DMS114 treated with DMSO at 0.1 percent for 48 hours (cell line): ENCODE measurements at regions not wholly inside any gene's neighbourhood (a gene's known extent, or its start where the extent isn't known, plus 50 kb on each side); places are given as distances from the start of the nearest gene placed in this dataset.

Source experiments
- DNase-seq: peaks from one replicate; lab custom pipeline; 2025; ENCODE audit not compliant: unreplicated experiment; lab: John Stamatoyannopoulos, UW

GRCh38 chr5:39586185-39586584 is 161.4 kb upstream of the DAB2 start:
- no peak for DNase-seq

- DNase-seq: no peak
Observed at GRCh38 chr5:39584927-39585326, 160.1 kb upstream of the DAB2 start.

GRCh38 chr5:39580702-39581453 is 156.1 kb upstream of the DAB2 start:
- DNase-seq: no peak

- DNase-seq: no peak
Observed at GRCh38 chr5:39579750-39580149, 155.0 kb upstream of the DAB2 start.

- no peak for DNase-seq
Observed at GRCh38 chr5:39578887-39579497, 154.2 kb upstream of the DAB2 start.

GRCh38 chr5:39577529-39577928 is 152.7 kb upstream of the DAB2 start:
- no peak for DNase-seq

GRCh38 chr5:39570403-39571027 is 145.7 kb upstream of the DAB2 start:
- DNase-seq: peak; percentile 20

GRCh38 chr5:39569857-39570256 is 145.1 kb upstream of the DAB2 start:
- no peak for DNase-seq

- DNase-seq: no peak
Observed at GRCh38 chr5:39566891-39567290, 142.1 kb upstream of the DAB2 start.

GRCh38 chr5:39566029-39566428 is 141.2 kb upstream of the DAB2 start:
- no peak for DNase-seq

GRCh38 chr5:39561421-39561820 is 136.6 kb upstream of the DAB2 start:
- no peak for DNase-seq

GRCh38 chr5:39560726-39561125 is 135.9 kb upstream of the DAB2 start:
- no peak for DNase-seq

GRCh38 chr5:39559923-39560322 is 135.1 kb upstream of the DAB2 start:
- no peak for DNase-seq

- DNase-seq: no peak
Observed at GRCh38 chr5:39558541-39558940, 133.8 kb upstream of the DAB2 start.

GRCh38 chr5:39555788-39556187 is 131.0 kb upstream of the DAB2 start:
- DNase-seq: no peak

GRCh38 chr5:39547553-39548154 is 122.9 kb upstream of the DAB2 start:
- DNase-seq: peak; percentile 17

- no peak for DNase-seq
Observed at GRCh38 chr5:39544941-39545340, 120.2 kb upstream of the DAB2 start.

- DNase-seq: no peak
Observed at GRCh38 chr5:39543335-39543734, 118.6 kb upstream of the DAB2 start.

- DNase-seq: no peak
Observed at GRCh38 chr5:39542511-39543285, 117.9 kb upstream of the DAB2 start.

GRCh38 chr5:39541920-39542319 is 117.1 kb upstream of the DAB2 start:
- DNase-seq: no peak

- no peak for DNase-seq
Observed at GRCh38 chr5:39539470-39539869, 114.7 kb upstream of the DAB2 start.
